GM12873 (cell line): ENCODE measurements at regions not wholly inside any gene's neighbourhood (a gene's known extent, or its start where the extent isn't known, plus 50 kb on each side); places are given as distances from the start of the nearest gene placed in this dataset.

Experiments
- TF ChIP-seq, protein P1 (sequence below): IDR thresholded peaks from 2 replicates; pipeline ENCODE4 v1.5.1; 2012; ENCODE audit warnings: low read depth, mild to moderate bottlenecking, moderate library complexity, low read length, control low read depth; ENCODE audit not compliant: insufficient read depth; ENCODE audit errors: missing control alignments

GRCh38 chr1:192751260-192751659 lies 57.6 kb upstream of the RGS2 start:
- TF ChIP-seq, protein P1, sequence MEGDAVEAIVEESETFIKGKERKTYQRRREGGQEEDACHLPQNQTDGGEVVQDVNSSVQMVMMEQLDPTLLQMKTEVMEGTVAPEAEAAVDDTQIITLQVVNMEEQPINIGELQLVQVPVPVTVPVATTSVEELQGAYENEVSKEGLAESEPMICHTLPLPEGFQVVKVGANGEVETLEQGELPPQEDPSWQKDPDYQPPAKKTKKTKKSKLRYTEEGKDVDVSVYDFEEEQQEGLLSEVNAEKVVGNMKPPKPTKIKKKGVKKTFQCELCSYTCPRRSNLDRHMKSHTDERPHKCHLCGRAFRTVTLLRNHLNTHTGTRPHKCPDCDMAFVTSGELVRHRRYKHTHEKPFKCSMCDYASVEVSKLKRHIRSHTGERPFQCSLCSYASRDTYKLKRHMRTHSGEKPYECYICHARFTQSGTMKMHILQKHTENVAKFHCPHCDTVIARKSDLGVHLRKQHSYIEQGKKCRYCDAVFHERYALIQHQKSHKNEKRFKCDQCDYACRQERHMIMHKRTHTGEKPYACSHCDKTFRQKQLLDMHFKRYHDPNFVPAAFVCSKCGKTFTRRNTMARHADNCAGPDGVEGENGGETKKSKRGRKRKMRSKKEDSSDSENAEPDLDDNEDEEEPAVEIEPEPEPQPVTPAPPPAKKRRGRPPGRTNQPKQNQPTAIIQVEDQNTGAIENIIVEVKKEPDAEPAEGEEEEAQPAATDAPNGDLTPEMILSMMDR, result no peak

GRCh38 chr1:192756314-192756713 lies 52.5 kb upstream of the RGS2 start:
- TF ChIP-seq, protein P1, result no peak

- TF ChIP-seq, protein P1, result no peak
Measured at GRCh38 chr1:192756847-192757246, 52.0 kb upstream of the RGS2 start.

GRCh38 chr1:192758492-192758891 lies 50.3 kb upstream of the RGS2 start:
- TF ChIP-seq, protein P1, result no peak
